Spleen (tissue), 11 donors: ENCODE measurements at regions not wholly inside any gene's neighbourhood (a gene's known extent, or its start where the extent isn't known, plus 50 kb on each side); places are given as distances from the start of the nearest gene placed in this dataset.
"Not testable (repeated sequence)": the region's sequence is repeated elsewhere in the genome, so short reads cannot be mapped to it uniquely, and the experiment has no call there.

Experiments used
- DNase-seq: peaks from one replicate; pipeline ENCODE4 v3.0.0-alpha.2; 2020
- H3K27ac ChIP-seq, 8 donors: fragments of 200-600 bp; sonication (generic) in 7 of 8; 1 replicate in 4 of 8; 2 replicates in 4 of 8; pipeline versions ENCODE4 v1.5.0 to v1.8.0; 2016 to 2021; ENCODE audit warnings: inconsistent platforms in 4 of 8, mild to moderate bottlenecking in 4 of 8, moderate library complexity in 1 of 8
- H3K27me3 ChIP-seq, 7 donors: fragments of 200-600 bp; sonication (generic) in 6 of 7; replicated peaks in 1 of 7; 1 replicate in 4 of 7; 2 replicates in 3 of 7; pipeline versions ENCODE4 v1.5.0 to v1.8.0; 2016 to 2021; ENCODE audit warnings: inconsistent platforms in 3 of 7, mild to moderate bottlenecking in 1 of 7
- H3K36me3 ChIP-seq, 6 donors: fragments of 200-600 bp; sonication (generic) in 5 of 6; 1 replicate in 4 of 6; 2 replicates in 2 of 6; pipeline versions ENCODE4 v1.5.0 to v1.8.0; 2016 to 2021; ENCODE audit warnings: inconsistent platforms in 2 of 6
- H3K4me1 ChIP-seq, 6 donors: fragments of 200-600 bp; sonication (generic) in 5 of 6; 1 replicate in 3 of 6; 2 replicates in 3 of 6; pipeline versions ENCODE4 v1.5.0 to v1.8.0; 2016 to 2021; ENCODE audit warnings: inconsistent platforms in 3 of 6
- H3K4me3 ChIP-seq, 8 donors: fragments of 200-600 bp; sonication (generic) in 7 of 8; 1 replicate in 4 of 8; 2 replicates in 4 of 8; pipeline versions ENCODE4 v1.5.0 to v1.8.0; 2016 to 2021; ENCODE audit warnings: inconsistent platforms in 4 of 8, mild to moderate bottlenecking in 4 of 8, moderate library complexity in 2 of 8
- H3K9me3 ChIP-seq, 8 donors: fragments of 200-600 bp; sonication (generic) in 7 of 8; 1 replicate in 4 of 8; 2 replicates in 4 of 8; pipeline versions ENCODE4 v1.5.0 to v1.8.0; 2016 to 2021; ENCODE audit warnings: inconsistent platforms in 4 of 8
- POLR2A ChIP-seq, 3 donors: fragments of 450-650 bp; IDR thresholded peaks; one replicate each; pipeline ENCODE4 v1.5.1; 2017; ENCODE audit warnings: antibody characterized with exemption in 3 of 3, mild to moderate bottlenecking in 1 of 3
- POLR2AphosphoS5 ChIP-seq, 3 donors: sonication (generic); formaldehyde crosslinking; IDR thresholded peaks; one replicate each; pipeline ENCODE4 v1.5.1; 2017; ENCODE audit warnings: antibody characterized with exemption in 3 of 3
- WGBS, 5 donors: extraction: QIAGEN DNeasy Blood & Tissue Kit in 3 of 5; methylation state at CpG; one replicate each; pipeline versions ENCODE4 v1.1.5 to v1.1.7; 2013 to 2018; 5-methylcytosine and 5-hydroxymethylcytosine counted together
- intact Hi-C: fragments of 100-400 bp; cut with DNase I; formaldehyde crosslinking; loops from one replicate; pipeline ENCODE4 v1.15.0; 2023; ENCODE audit warnings: low total_unique reads
- TF ChIP-seq, protein P1 (sequence below), 11 experiments: fragments of 200-600 bp in 7 of 11; fragments of 450-650 bp in 4 of 11; sonication (generic) in 4 of 11; IDR thresholded peaks in 8 of 11; conservative IDR thresholded peaks in 3 of 11; 1 replicate in 7 of 11; 2 replicates in 4 of 11; pipeline versions ENCODE4 v1.4.0 to v1.8.0; 2016 to 2021; ENCODE audit warnings: antibody characterized with exemption in 11 of 11, inconsistent platforms in 4 of 11, mild to moderate bottlenecking in 1 of 11
- donor health status: healthy with polysubstance abuse.
- donor health status: DM: no; HTN: no; CAD: no; lungs with moderate emphysema.
- donor health status: DM: no; HTN: no; CAD: no.
- donor health status: Bipolar disorder and iron deficiency.
- donor health status: healthy.
- donor health status: DM: no; HTN: no; CAD: no.
- donor health status: DM: yes; HTN: yes; CAD: no.

DNA sequence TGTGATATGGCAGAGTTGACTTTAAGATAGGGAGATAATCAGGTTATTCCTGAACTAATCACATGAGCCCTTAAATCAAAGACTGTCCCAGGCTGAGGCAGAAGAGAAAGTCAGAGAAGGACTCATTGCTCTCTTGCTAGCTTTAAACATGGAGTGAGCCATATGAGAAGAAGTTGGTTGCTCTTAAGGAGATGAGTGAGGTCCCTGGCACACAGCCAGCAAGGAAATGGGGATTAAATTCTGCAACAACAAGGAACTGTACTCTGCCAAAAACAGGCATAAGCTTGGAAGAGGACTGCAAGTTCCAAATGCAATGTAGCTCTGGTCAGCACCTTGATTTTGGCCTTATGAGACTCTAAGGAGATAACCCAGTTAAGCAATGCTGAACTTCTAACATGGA, 457.0 kb downstream of the PLOD2 start:
- DNase-seq = no peak
- Histone ChIP-seq H3K9me3 (no peaks in the 10 kb centered on the region), H3K36me3 (no peaks in the 10 kb centered on the region), H3K4me3 (no peak overlapping the region), H3K27ac (no peak overlapping the region), H3K27me3 (no peaks in the 10 kb centered on the region), H3K4me1 (no peaks in the 10 kb centered on the region)
- TF ChIP-seq POLR2A (IDR thresholded peaks at IDR 0.05) (no peak), POLR2AphosphoS5 (IDR thresholded peaks at IDR 0.05) (no peak)
- TF ChIP-seq, protein P1, sequence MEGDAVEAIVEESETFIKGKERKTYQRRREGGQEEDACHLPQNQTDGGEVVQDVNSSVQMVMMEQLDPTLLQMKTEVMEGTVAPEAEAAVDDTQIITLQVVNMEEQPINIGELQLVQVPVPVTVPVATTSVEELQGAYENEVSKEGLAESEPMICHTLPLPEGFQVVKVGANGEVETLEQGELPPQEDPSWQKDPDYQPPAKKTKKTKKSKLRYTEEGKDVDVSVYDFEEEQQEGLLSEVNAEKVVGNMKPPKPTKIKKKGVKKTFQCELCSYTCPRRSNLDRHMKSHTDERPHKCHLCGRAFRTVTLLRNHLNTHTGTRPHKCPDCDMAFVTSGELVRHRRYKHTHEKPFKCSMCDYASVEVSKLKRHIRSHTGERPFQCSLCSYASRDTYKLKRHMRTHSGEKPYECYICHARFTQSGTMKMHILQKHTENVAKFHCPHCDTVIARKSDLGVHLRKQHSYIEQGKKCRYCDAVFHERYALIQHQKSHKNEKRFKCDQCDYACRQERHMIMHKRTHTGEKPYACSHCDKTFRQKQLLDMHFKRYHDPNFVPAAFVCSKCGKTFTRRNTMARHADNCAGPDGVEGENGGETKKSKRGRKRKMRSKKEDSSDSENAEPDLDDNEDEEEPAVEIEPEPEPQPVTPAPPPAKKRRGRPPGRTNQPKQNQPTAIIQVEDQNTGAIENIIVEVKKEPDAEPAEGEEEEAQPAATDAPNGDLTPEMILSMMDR (IDR thresholded peaks at IDR 0.05 in 8 of 11, conservative IDR thresholded peaks at IDR 0.05 in 3 of 11) = no peak
- intact Hi-C loops = no loop called here

GRCh38 chr3:145709779-145710178, 451.2 kb downstream of the PLOD2 start:
- H3K27ac ChIP-seq, H3K4me3 ChIP-seq, H3K4me1 ChIP-seq, H3K9me3 ChIP-seq, intact Hi-C loops, DNase-seq, H3K27me3 ChIP-seq, H3K36me3 ChIP-seq: not testable (repeated sequence)
- 60 to 90% (median 64%) methylated on average over 1 of the region's 1 CpG for WGBS, 5 donors

- WGBS, 5 donors = 79 to 97% (median 89%) methylated on average over 1 of the region's 1 CpG
Observed at GRCh38 chr3:145716519-145716918, 444.5 kb downstream of the PLOD2 start.

DNA sequence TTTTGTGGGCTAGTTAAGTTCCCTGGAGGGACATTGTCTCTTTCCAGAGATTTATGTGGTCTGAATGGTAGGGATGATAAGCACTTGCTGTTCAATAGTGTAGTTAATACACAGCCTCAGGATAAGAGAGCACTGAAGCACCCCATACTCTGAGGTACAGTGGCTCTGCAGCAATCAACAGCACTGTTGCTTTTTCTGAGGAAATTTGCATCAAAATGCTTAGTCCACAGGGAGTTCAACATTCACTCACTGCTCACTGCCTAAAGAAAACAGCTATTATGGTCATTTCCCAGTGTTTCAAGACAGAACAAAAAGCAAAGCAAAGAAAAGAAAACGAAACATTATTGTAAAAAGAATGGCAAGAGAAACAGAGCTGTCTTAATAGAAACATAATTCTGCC, 441.9 kb downstream of the PLOD2 start:
- TF ChIP-seq POLR2AphosphoS5 (IDR thresholded peaks at IDR 0.05) (no peak), POLR2A (IDR thresholded peaks at IDR 0.05) (no peak)
- TF ChIP-seq, protein P1 (IDR thresholded peaks at IDR 0.05 in 8 of 11, conservative IDR thresholded peaks at IDR 0.05 in 3 of 11) = no peak
- no peaks in the 10 kb centered on the region for H3K27me3 ChIP-seq
- no peak for DNase-seq
- WGBS, 5 donors = 73 to 91% (median 80%) methylated on average over 1 of the region's 1 CpG
- no peak overlapping the region for H3K4me3 ChIP-seq
- no peak overlapping the region for H3K27ac ChIP-seq
- H3K4me1 ChIP-seq = no peaks in the 10 kb centered on the region
- intact Hi-C loops = no loop called here
- H3K9me3 ChIP-seq = no peaks in the 10 kb centered on the region
- H3K36me3 ChIP-seq = no peaks in the 10 kb centered on the region

More at GRCh38 chr3:145716519-145716918, 444.5 kb downstream of the PLOD2 start:
- intact Hi-C loops = no loop called here
- Histone ChIP-seq H3K27ac (no peak overlapping the region), H3K4me3 (no peak overlapping the region), H3K36me3 (no peaks in the 10 kb centered on the region), H3K9me3 (no peaks in the 10 kb centered on the region), H3K27me3 (no peaks in the 10 kb centered on the region), H3K4me1 (no peaks in the 10 kb centered on the region)
- TF ChIP-seq POLR2AphosphoS5 (IDR thresholded peaks at IDR 0.05) (no peak), POLR2A (IDR thresholded peaks at IDR 0.05) (no peak)
- TF ChIP-seq, protein P1 (IDR thresholded peaks at IDR 0.05 in 8 of 11, conservative IDR thresholded peaks at IDR 0.05 in 3 of 11) = no peak
- no peak for DNase-seq

DNA sequence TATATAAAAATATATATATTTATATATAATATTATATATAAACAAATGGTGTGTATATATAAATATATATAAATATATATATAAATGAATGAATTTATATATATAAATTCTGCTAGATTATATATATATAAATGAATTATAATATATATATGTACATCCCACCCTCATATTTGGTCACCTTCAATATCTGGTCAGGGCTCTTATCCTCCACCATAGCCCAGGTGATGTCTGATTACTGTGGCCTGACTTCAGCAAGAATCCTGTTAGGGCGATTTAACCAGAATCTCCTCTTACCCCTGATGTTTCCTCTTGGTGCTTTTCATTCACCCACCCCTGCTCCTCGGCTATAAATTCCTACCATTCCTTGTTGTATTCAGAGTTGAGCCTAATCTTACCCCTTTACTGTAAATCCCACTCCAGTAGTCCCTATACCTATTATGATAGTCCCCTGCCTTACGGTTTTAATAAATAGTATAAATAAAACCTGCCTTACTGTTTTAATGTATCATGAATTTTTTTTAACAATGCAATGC, 439.6 kb downstream of the PLOD2 start:
- 86 to 94% (median 90%) methylated on average over 3 of the region's 3 CpGs for WGBS, 5 donors
- no peak for DNase-seq
- Histone ChIP-seq H3K9me3 (no peaks in the 10 kb centered on the region), H3K4me3 (no peak overlapping the region), H3K27me3 (no peaks in the 10 kb centered on the region), H3K27ac (no peak overlapping the region), H3K4me1 (no peaks in the 10 kb centered on the region), H3K36me3 (no peaks in the 10 kb centered on the region)
- intact Hi-C loops = no loop called here
- TF ChIP-seq POLR2AphosphoS5 (IDR thresholded peaks at IDR 0.05) (no peak), POLR2A (IDR thresholded peaks at IDR 0.05) (no peak)
- TF ChIP-seq, protein P1 (IDR thresholded peaks at IDR 0.05 in 8 of 11, conservative IDR thresholded peaks at IDR 0.05 in 3 of 11) = no peak
